ENCODE measurements at regions not wholly inside any gene's neighbourhood (a gene's known extent, or its start where the extent isn't known, plus 50 kb on each side); places are given as distances from the start of the nearest gene placed in this dataset.

DNA sequence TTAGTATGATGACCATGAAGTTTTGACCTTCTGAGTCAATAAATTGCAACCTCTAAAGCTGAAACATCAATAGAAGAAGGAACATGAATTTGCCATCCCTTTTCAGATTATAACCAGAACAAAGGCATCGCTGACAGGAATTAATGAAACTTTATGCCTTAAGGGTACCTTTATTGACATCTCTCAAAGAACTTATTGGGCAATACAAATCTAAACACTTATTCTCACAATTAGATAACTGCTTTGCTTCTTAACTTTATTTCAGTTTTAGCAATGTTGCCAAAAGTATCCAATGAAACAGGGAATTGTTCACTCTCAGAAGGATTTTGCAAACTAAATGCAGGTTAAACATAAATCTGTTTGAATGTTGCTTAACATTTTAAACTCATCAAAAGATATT is 116.0 kb downstream of the ELAPOR2 start:
- DNase-seq (no peak), ATAC-seq (ENCODE audit: poor library complexity) (no peak)
- Histone ChIP-seq H3K36me3 (ENCODE audit: insufficient read depth, low read length) (no peaks in the 10 kb centered on the region), H3K27me3 (ENCODE audit: control insufficient read depth in 1 of 2, insufficient read depth in 2 of 2, low read length in 2 of 2) (no peaks in the 10 kb centered on the region), H3K4me1 (ENCODE audit: insufficient read depth, low read length) (no peaks in the 10 kb centered on the region), H3K27ac (ENCODE audit: low read depth in 1 of 2, low read length in 2 of 2) (no peak overlapping the region), H3K4me3 (ENCODE audit: low read length) (no peak overlapping the region), H3K9me3 (ENCODE audit: control insufficient read depth in 1 of 2, insufficient read depth in 1 of 2, low read length in 2 of 2) (no peaks in the 10 kb centered on the region)
- Mint-ChIP-seq H3K4me3 (no peak overlapping the region), H3K36me3 (ENCODE audit: low read depth) (no peaks in the 10 kb centered on the region), H3K27me3 (peaks cover 4% of the 10 kb centered on the region), H3K4me1 (ENCODE audit: low read depth) (no peaks in the 10 kb centered on the region), H3K9me3 (no peaks in the 10 kb centered on the region), H3K27ac (no peak overlapping the region)
- intact Hi-C loops (cut with DNase I, micrococcal nuclease) = no loop called here
- ChIA-PET POLR2A (no interaction called here), CTCF (interaction anchor here (1.6 kb wide), 1 partner anchor 10 kb away, joined by 5 read pairs; no protein-coding TSS in a partner anchor)
- TF ChIP-seq, protein P1, sequence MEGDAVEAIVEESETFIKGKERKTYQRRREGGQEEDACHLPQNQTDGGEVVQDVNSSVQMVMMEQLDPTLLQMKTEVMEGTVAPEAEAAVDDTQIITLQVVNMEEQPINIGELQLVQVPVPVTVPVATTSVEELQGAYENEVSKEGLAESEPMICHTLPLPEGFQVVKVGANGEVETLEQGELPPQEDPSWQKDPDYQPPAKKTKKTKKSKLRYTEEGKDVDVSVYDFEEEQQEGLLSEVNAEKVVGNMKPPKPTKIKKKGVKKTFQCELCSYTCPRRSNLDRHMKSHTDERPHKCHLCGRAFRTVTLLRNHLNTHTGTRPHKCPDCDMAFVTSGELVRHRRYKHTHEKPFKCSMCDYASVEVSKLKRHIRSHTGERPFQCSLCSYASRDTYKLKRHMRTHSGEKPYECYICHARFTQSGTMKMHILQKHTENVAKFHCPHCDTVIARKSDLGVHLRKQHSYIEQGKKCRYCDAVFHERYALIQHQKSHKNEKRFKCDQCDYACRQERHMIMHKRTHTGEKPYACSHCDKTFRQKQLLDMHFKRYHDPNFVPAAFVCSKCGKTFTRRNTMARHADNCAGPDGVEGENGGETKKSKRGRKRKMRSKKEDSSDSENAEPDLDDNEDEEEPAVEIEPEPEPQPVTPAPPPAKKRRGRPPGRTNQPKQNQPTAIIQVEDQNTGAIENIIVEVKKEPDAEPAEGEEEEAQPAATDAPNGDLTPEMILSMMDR (IDR thresholded peaks at IDR 0.05) = no peak

DNA sequence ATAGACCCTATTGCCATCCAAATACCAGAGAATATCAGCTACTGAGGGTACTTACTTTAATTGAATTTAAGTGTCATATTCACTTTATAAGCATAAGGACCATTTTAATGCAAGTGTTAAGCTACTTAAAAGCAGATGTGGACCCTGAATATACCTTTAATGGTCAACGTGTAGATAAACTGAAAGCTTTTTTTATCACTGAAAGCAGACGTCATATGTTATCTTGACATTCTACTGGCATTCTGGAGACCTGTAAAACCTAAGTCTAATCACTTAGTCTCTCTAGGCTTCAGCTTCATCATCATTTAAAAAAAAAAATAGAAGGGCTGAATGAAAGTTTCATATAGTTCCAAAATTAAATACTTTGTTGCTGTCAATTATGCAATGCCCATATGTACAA is 116.5 kb downstream of the ELAPOR2 start:
- DNase-seq (no peak), ATAC-seq (ENCODE audit: poor library complexity) (no peak)
- H3K4me1 ChIP-seq (ENCODE audit: insufficient read depth, low read length) = no peaks in the 10 kb centered on the region
- H3K9me3 ChIP-seq (ENCODE audit: control insufficient read depth in 1 of 2, insufficient read depth in 1 of 2, low read length in 2 of 2) = no peaks in the 10 kb centered on the region
- Mint-ChIP-seq H3K4me3 (no peak overlapping the region), H3K36me3 (ENCODE audit: low read depth) (no peaks in the 10 kb centered on the region), H3K27me3 (peaks cover 4% of the 10 kb centered on the region), H3K9me3 (no peaks in the 10 kb centered on the region), H3K27ac (no peak overlapping the region), H3K4me1 (ENCODE audit: low read depth) (no peaks in the 10 kb centered on the region)
- CTCF ChIA-PET = interaction anchor here (1.6 kb wide), 1 partner anchor 10 kb away, joined by 5 read pairs; no protein-coding TSS in a partner anchor
- no peak overlapping the region for H3K27ac ChIP-seq (ENCODE audit: low read depth in 1 of 2, low read length in 2 of 2)
- intact Hi-C loops (cut with DNase I, micrococcal nuclease) = no loop called here
- no peaks in the 10 kb centered on the region for H3K36me3 ChIP-seq (ENCODE audit: insufficient read depth, low read length)
- POLR2A ChIA-PET = no interaction called here
- TF ChIP-seq, protein P1 (IDR thresholded peaks at IDR 0.05) = no peak
- H3K4me3 ChIP-seq (ENCODE audit: low read length) = no peak overlapping the region
- no peaks in the 10 kb centered on the region for H3K27me3 ChIP-seq (ENCODE audit: control insufficient read depth in 1 of 2, insufficient read depth in 2 of 2, low read length in 2 of 2)

DNA sequence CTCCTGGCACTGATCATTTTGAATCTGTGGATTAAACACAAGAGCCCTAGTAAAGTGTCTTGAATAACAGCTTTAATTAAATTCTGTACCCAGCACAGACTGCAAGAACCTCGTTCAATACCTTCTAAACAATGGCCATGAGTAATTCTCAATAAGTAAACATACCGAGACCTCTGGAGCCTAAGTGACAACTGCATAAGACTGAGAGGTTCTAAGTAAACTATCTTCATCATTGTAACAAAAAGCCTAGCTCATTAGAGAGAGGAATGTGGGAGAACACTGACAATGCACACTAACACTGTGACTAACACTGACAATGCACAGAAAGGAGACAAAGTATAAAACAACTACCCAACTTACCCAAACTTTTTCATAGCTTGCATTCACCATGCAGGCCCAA is 117.4 kb downstream of the ELAPOR2 start:
- Histone ChIP-seq H3K36me3 (ENCODE audit: insufficient read depth, low read length) (no peaks in the 10 kb centered on the region), H3K9me3 (ENCODE audit: control insufficient read depth in 1 of 2, insufficient read depth in 1 of 2, low read length in 2 of 2) (no peaks in the 10 kb centered on the region), H3K27me3 (ENCODE audit: control insufficient read depth in 1 of 2, insufficient read depth in 2 of 2, low read length in 2 of 2) (no peaks in the 10 kb centered on the region), H3K4me1 (ENCODE audit: insufficient read depth, low read length) (no peaks in the 10 kb centered on the region), H3K4me3 (ENCODE audit: low read length) (no peak overlapping the region), H3K27ac (ENCODE audit: low read depth in 1 of 2, low read length in 2 of 2) (no peak overlapping the region)
- peaks cover 4% of the 10 kb centered on the region for H3K27me3 Mint-ChIP-seq
- no peak for ATAC-seq (ENCODE audit: poor library complexity)
- intact Hi-C loops (cut with DNase I, micrococcal nuclease) = no loop called here
- DNase-seq = no peak
- POLR2A ChIA-PET = no interaction called here
- H3K9me3 Mint-ChIP-seq = no peaks in the 10 kb centered on the region
- CTCF ChIA-PET = interaction anchor here (0.8 to 1.6 kb wide), 2 partner anchors 9 to 52 kb away, joined by 3 to 5 read pairs; no protein-coding TSS in a partner anchor
- H3K36me3 Mint-ChIP-seq (ENCODE audit: low read depth) = no peaks in the 10 kb centered on the region
- no peak overlapping the region for H3K4me3 Mint-ChIP-seq
- TF ChIP-seq, protein P1 (IDR thresholded peaks at IDR 0.05) = no peak
- no peaks in the 10 kb centered on the region for H3K4me1 Mint-ChIP-seq (ENCODE audit: low read depth)
- H3K27ac Mint-ChIP-seq = no peak overlapping the region
